Immature natural killer cell (primary cell): ENCODE measurements at regions not wholly inside any gene's neighbourhood (a gene's known extent, or its start where the extent isn't known, plus 50 kb on each side); places are given as distances from the start of the nearest gene placed in this dataset.

Experiments
- DNase-seq, 3 donors: peaks; one replicate each; pipeline ENCODE4 v3.0.0; 2022; ENCODE audit warnings: mixed read lengths in 1 of 3
- H3K27ac Mint-ChIP-seq, 6 donors: one replicate each; pipeline ENCODE4 v1.8.0; 2020; ENCODE audit warnings: mixed read lengths in 6 of 6, mild to moderate bottlenecking in 5 of 6, inconsistent platforms in 4 of 6, moderate library complexity in 3 of 6
- H3K27me3 Mint-ChIP-seq, 3 donors: one replicate each; pipeline ENCODE4 v1.8.0; 2020 to 2021; ENCODE audit warnings: low read depth in 3 of 3, mild to moderate bottlenecking in 3 of 3, mixed read lengths in 3 of 3, moderate library complexity in 3 of 3, inconsistent platforms in 1 of 3
- H3K36me3 Mint-ChIP-seq, 3 donors: one replicate each; pipeline ENCODE4 v1.8.0; 2020; ENCODE audit warnings: mixed read lengths in 3 of 3, inconsistent platforms in 2 of 3, mild to moderate bottlenecking in 2 of 3
- H3K4me1 Mint-ChIP-seq, 2 donors: one replicate each; pipeline ENCODE4 v1.8.0; 2020; ENCODE audit warnings: inconsistent platforms in 2 of 2, mild to moderate bottlenecking in 2 of 2, mixed read lengths in 2 of 2, moderate library complexity in 1 of 2
- H3K4me3 Mint-ChIP-seq, 5 donors: one replicate each; pipeline ENCODE4 v1.8.0; 2020; ENCODE audit warnings: mild to moderate bottlenecking in 5 of 5, mixed read lengths in 5 of 5, inconsistent platforms in 3 of 5, moderate library complexity in 3 of 5
- H3K9me3 Mint-ChIP-seq, 6 donors: one replicate each; pipeline ENCODE4 v1.8.0; 2020; ENCODE audit warnings: mild to moderate bottlenecking in 6 of 6, mixed read lengths in 6 of 6, inconsistent platforms in 4 of 6, moderate library complexity in 3 of 6

GRCh38 chr17:62187681-62188080, 122.6 kb upstream of the MED13 start:
- no peak for DNase-seq
- Mint-ChIP-seq H3K27me3 (peaks cover 0 to 4% (median 3%) of the 10 kb centered on the region in 3 donors), H3K4me3 (no peak overlapping the region), H3K27ac (no peak overlapping the region), H3K4me1 (no peaks in the 10 kb centered on the region), H3K9me3 (no peaks in the 10 kb centered on the region), H3K36me3 (no peaks in the 10 kb centered on the region)

DNA sequence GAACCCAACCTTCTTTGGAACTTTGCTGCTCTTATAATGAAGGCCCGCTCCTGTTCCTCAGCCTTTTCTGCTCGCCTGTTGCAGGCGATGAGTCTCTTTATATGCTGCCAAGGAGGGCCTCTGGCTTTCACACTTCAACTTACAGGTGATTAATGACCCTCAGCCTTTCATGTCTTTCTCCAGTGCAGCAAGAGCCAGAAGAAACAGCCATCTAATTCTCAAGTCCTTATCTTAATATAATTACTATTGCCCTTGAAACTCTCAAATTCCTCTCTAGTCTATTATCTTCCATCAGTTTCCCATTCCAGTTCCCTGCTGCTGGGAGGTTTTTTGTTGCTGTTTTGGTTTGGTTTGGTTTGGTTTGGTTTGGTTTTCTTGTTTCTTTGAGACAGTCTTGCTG, 121.8 kb upstream of the MED13 start:
- Mint-ChIP-seq H3K36me3 (no peaks in the 10 kb centered on the region), H3K27ac (no peak overlapping the region), H3K4me1 (no peaks in the 10 kb centered on the region), H3K27me3 (peaks cover 0 to 6% (median 3%) of the 10 kb centered on the region in 3 donors), H3K9me3 (no peaks in the 10 kb centered on the region), H3K4me3 (no peak overlapping the region)
- DNase-seq, result no peak

GRCh38 chr17:62180772-62181171, 115.7 kb upstream of the MED13 start:
- H3K27me3 Mint-ChIP-seq, result peaks cover 0 to 3% (median 3%) of the 10 kb centered on the region in 3 donors
- no peak overlapping the region for H3K27ac Mint-ChIP-seq
- H3K4me3 Mint-ChIP-seq, result no peak overlapping the region
- H3K4me1 Mint-ChIP-seq, result no peaks in the 10 kb centered on the region
- no peak for DNase-seq
- H3K36me3 Mint-ChIP-seq, result peaks cover 0 to 4% (median 0%) of the 10 kb centered on the region in 3 donors
- H3K9me3 Mint-ChIP-seq, result peaks cover 0 to 10% (median 6%) of the 10 kb centered on the region in 6 donors

DNA sequence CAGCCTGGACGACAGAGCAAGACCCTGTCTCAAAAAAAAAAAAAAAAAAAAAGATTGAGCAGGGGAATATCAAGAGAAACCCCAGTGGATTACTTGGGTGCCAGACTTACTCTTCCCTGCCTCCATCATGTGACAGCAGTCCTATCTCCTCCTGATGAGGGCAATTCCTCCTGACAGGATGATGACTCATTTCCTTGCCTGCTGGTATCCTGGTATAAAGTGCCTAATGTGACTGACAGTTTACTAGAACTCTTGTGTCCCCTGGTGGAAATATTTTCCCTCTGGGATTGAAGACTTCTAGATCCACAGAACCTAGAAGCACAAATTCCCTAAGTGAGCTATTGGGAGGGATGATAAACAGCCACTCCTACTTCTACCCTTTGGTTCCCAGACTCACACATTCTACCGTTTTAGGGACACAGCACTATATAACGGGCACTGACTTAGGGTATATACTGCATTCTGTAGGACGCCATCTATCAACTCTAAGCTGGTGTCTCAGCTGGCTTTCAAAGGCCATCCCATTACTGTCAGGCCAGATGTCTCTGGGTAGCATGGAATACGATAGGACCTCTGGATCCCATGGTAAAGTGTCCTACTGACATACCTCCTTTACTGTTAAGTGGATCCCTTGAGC, 114.6 kb upstream of the MED13 start:
- Mint-ChIP-seq H3K4me1 (no peaks in the 10 kb centered on the region), H3K4me3 (no peak overlapping the region), H3K27ac (no peak overlapping the region), H3K27me3 (peaks cover 0 to 3% (median 1%) of the 10 kb centered on the region in 3 donors), H3K9me3 (peaks cover 0 to 10% (median 6%) of the 10 kb centered on the region in 6 donors), H3K36me3 (peaks cover 0 to 4% (median 0%) of the 10 kb centered on the region in 3 donors)
- no peak for DNase-seq

- Mint-ChIP-seq H3K4me1 (no peaks in the 10 kb centered on the region), H3K27ac (no peak overlapping the region), H3K36me3 (peaks cover 0 to 4% (median 0%) of the 10 kb centered on the region in 3 donors), H3K9me3 (peaks cover 0 to 10% (median 6%) of the 10 kb centered on the region in 6 donors), H3K4me3 (no peak overlapping the region), H3K27me3 (peaks cover 0 to 5% (median 0%) of the 10 kb centered on the region in 3 donors)
- DNase-seq, result no peak
Observed at GRCh38 chr17:62178579-62178978, 113.5 kb upstream of the MED13 start.

GRCh38 chr17:62172492-62173291, 107.6 kb upstream of the MED13 start:
- H3K4me3 Mint-ChIP-seq, result no peak overlapping the region
- DNase-seq, result no peak
- no peaks in the 10 kb centered on the region for H3K4me1 Mint-ChIP-seq
- H3K9me3 Mint-ChIP-seq, result no peaks in the 10 kb centered on the region
- no peaks in the 10 kb centered on the region for H3K36me3 Mint-ChIP-seq
- H3K27me3 Mint-ChIP-seq, result peaks cover 3 to 7% (median 4%) of the 10 kb centered on the region in 3 donors
- H3K27ac Mint-ChIP-seq, result no peak overlapping the region

- H3K9me3 Mint-ChIP-seq, result no peaks in the 10 kb centered on the region
Observed at GRCh38 chr17:62167076-62167475, 102.0 kb upstream of the MED13 start.

DNA sequence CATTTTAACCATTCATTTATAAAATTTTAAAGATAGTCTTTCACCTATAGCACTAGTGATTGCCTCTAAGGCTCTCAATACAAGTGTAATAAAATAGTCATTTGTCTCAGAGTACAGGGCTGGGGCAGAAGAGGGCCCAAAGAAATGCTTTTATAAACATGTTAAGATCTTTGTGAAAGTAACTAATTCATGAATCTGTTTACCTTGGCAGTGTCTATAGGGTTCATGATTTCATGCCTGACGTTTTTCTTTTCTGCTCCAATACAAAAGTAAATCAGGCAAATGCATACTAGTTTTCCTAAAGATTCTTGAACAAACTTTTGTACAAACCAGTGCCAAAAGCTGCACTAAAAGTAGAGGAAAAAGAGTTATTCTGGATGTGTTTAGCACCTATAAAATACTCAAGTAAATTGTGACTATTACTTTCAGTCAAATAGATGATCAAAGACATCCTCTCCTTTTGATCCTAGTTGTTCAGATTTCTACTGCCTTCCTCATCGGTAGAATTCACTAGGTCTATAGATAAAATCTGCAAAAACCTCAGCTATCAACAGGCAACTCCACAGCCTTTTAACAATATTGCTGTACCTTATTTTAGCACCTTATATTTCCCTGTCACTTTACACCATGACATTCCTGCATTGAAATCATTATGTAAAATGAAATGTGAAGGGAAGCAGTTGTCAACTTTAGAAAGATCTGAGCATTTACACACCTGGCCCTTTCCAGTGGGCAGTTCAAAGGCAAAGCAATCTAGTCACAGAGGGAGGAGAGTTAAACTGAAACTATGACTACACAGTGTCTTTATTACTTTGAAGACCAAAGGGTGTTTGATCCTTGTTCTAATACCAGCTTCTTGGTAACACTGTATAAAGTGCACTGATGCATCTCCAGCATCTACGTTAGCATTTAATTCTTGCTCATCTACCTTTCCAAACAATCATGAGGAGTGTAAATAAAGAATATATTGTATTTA, 100.0 kb upstream of the MED13 start:
- DNase-seq, result no peak
- no peaks in the 10 kb centered on the region for H3K9me3 Mint-ChIP-seq
- no peak overlapping the region for H3K4me3 Mint-ChIP-seq
- peaks cover 3 to 7% (median 5%) of the 10 kb centered on the region in 3 donors for H3K27me3 Mint-ChIP-seq
- no peak overlapping the region for H3K27ac Mint-ChIP-seq
- H3K36me3 Mint-ChIP-seq, result peaks cover 0 to 3% (median 0%) of the 10 kb centered on the region in 3 donors
- no peaks in the 10 kb centered on the region for H3K4me1 Mint-ChIP-seq

More at GRCh38 chr17:62167076-62167475, 102.0 kb upstream of the MED13 start:
- Mint-ChIP-seq H3K27ac (no peak overlapping the region), H3K4me3 (no peak overlapping the region), H3K27me3 (peaks cover 3 to 9% (median 8%) of the 10 kb centered on the region in 3 donors), H3K36me3 (peaks cover 0 to 3% (median 0%) of the 10 kb centered on the region in 3 donors), H3K4me1 (no peaks in the 10 kb centered on the region)
- no peak for DNase-seq

GRCh38 chr17:62163847-62164246, 98.8 kb upstream of the MED13 start:
- peaks cover 0 to 9% (median 7%) of the 10 kb centered on the region in 3 donors for H3K27me3 Mint-ChIP-seq
- peak overlapping the region in 1 of 6 donors; percentile 27 for H3K27ac Mint-ChIP-seq
- DNase-seq, result no peak
- no peaks in the 10 kb centered on the region for H3K9me3 Mint-ChIP-seq
- H3K4me3 Mint-ChIP-seq, result no peak overlapping the region
- peaks cover 0 to 3% (median 0%) of the 10 kb centered on the region in 3 donors for H3K36me3 Mint-ChIP-seq
- H3K4me1 Mint-ChIP-seq, result no peaks in the 10 kb centered on the region

DNA sequence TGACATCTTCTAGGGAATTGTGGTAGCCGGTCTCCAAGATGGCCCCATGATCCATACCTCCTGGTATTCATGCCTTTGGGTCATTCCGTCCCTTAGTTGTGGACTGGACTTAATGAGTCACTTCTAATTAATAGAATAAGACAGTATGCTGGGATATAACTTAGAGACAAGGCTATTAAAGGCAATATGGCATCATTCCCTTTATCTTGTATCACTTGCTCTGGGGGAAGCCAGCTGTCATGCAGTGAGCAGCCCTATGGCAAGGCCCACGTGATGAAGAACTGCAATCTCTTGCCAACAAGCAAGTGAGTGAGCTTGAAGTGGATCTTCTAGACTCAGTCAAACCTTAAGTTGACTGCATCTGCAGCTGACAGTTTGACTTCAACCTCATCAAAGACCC, 97.8 kb upstream of the MED13 start:
- H3K27me3 Mint-ChIP-seq, result peaks cover 0 to 9% (median 5%) of the 10 kb centered on the region in 3 donors
- H3K9me3 Mint-ChIP-seq, result no peaks in the 10 kb centered on the region
- no peaks in the 10 kb centered on the region for H3K4me1 Mint-ChIP-seq
- no peak overlapping the region for H3K27ac Mint-ChIP-seq
- H3K4me3 Mint-ChIP-seq, result no peak overlapping the region
- H3K36me3 Mint-ChIP-seq, result peaks cover 0 to 3% (median 0%) of the 10 kb centered on the region in 3 donors
- no peak for DNase-seq

- no peak overlapping the region for H3K27ac Mint-ChIP-seq
- H3K4me1 Mint-ChIP-seq, result no peaks in the 10 kb centered on the region
- peaks cover 0 to 9% (median 4%) of the 10 kb centered on the region in 3 donors for H3K27me3 Mint-ChIP-seq
- H3K36me3 Mint-ChIP-seq, result peaks cover 0 to 3% (median 0%) of the 10 kb centered on the region in 3 donors
- DNase-seq, result no peak
- no peak overlapping the region for H3K4me3 Mint-ChIP-seq
- H3K9me3 Mint-ChIP-seq, result no peaks in the 10 kb centered on the region
Observed at GRCh38 chr17:62161405-62162148, 96.5 kb upstream of the MED13 start.

- H3K4me3 Mint-ChIP-seq, result no peak overlapping the region
- H3K27ac Mint-ChIP-seq, result no peak overlapping the region
- H3K27me3 Mint-ChIP-seq, result peaks cover 0 to 9% (median 4%) of the 10 kb centered on the region in 3 donors
- no peak for DNase-seq
- H3K9me3 Mint-ChIP-seq, result no peaks in the 10 kb centered on the region
- no peaks in the 10 kb centered on the region for H3K4me1 Mint-ChIP-seq
- peaks cover 0 to 3% (median 0%) of the 10 kb centered on the region in 3 donors for H3K36me3 Mint-ChIP-seq
Observed at GRCh38 chr17:62160816-62161215, 95.7 kb upstream of the MED13 start.

- H3K27me3 Mint-ChIP-seq, result peaks cover 0 to 9% (median 4%) of the 10 kb centered on the region in 3 donors
- H3K36me3 Mint-ChIP-seq, result peaks cover 0 to 3% (median 0%) of the 10 kb centered on the region in 3 donors
- H3K4me1 Mint-ChIP-seq, result no peaks in the 10 kb centered on the region
- H3K4me3 Mint-ChIP-seq, result no peak overlapping the region
- no peaks in the 10 kb centered on the region for H3K9me3 Mint-ChIP-seq
- no peak overlapping the region for H3K27ac Mint-ChIP-seq
- no peak for DNase-seq
Observed at GRCh38 chr17:62159994-62160393, 94.9 kb upstream of the MED13 start.
